Testis (tissue), 2 donors: ENCODE measurements at regions not wholly inside any gene's neighbourhood (a gene's known extent, or its start where the extent isn't known, plus 50 kb on each side); places are given as distances from the start of the nearest gene placed in this dataset.

ENCODE experiments used
- DNase-seq: peaks from one replicate; pipeline ENCODE4 v3.0.0-alpha.2; 2019
- H3K27ac ChIP-seq, 2 donors: fragments of 200-600 bp; sonication (generic); one replicate each; pipeline ENCODE4 v1.5.1; 2019
- H3K27me3 ChIP-seq: fragments of 200-600 bp; sonication (generic); one replicate; pipeline ENCODE4 v1.5.1; 2019
- H3K36me3 ChIP-seq: fragments of 200-600 bp; sonication (generic); one replicate; pipeline ENCODE4 v1.5.1; 2017; ENCODE audit warnings: low read depth; ENCODE audit errors: missing control alignments
- H3K4me1 ChIP-seq: fragments of 200-600 bp; sonication (generic); one replicate; pipeline ENCODE4 v1.5.1; 2019
- H3K4me3 ChIP-seq, 2 donors: fragments of 200-600 bp; sonication (generic); one replicate each; pipeline ENCODE4 v1.5.1; 2017 to 2019
- H3K9me3 ChIP-seq: fragments of 200-600 bp; sonication (generic); one replicate; pipeline ENCODE4 v1.5.1; 2017
- CTCF ChIP-seq, 3 experiments: fragments of 450-650 bp in 2 of 3; fragments of 200-600 bp in 1 of 3; sonication (generic) in 1 of 3; IDR thresholded peaks; one replicate each; pipeline ENCODE4 v1.5.1; 2016 to 2019; ENCODE audit warnings: antibody characterized with exemption in 3 of 3, mild to moderate bottlenecking in 2 of 3, moderate library complexity in 1 of 3
- POLR2A ChIP-seq: fragments of 450-650 bp; IDR thresholded peaks from one replicate; pipeline ENCODE4 v1.6.1; 2017; ENCODE audit warnings: antibody characterized with exemption, mild to moderate bottlenecking, moderate library complexity
- WGBS, 2 donors: methylation state at CpG; one replicate each; pipeline ENCODE4 v1.1.5; 2018; 5-methylcytosine and 5-hydroxymethylcytosine counted together
- intact Hi-C: fragments of 100-400 bp; cut with DNase I; formaldehyde crosslinking; loops from one replicate; pipeline ENCODE4 v1.15.1; 2023; ENCODE audit warnings: low total_unique reads

DNA sequence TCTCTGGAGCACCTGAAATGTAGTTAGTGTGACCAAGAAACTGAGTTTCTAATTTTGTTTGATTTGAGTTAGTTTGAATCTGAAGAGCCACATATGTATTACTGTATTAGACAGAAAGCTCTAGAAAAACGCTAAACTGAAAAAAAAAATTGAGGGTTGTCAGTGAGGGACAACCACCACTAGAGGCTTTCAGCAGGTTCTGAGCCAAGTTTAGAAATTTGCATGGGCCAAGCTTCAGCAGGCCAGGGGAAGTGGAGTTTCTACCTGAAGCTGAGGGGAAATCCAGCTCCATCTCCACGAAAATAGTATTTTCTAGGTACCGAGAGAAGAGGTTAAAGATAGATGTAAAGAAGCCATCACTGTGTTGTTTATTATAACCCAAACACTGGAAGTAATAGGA lies 77.9 kb upstream of the PLXNA4 start:
- Histone ChIP-seq H3K4me1 (peaks cover 8% of the 10 kb centered on the region), H3K27ac (no peak overlapping the region), H3K9me3 (no peaks in the 10 kb centered on the region), H3K36me3 (no peaks in the 10 kb centered on the region), H3K27me3 (no peaks in the 10 kb centered on the region), H3K4me3 (no peak overlapping the region)
- intact Hi-C loops: no loop called here
- 68 to 70% methylated on average over 3 of the region's 3 CpGs for WGBS, 2 donors
- no peak for DNase-seq
- TF ChIP-seq CTCF (IDR thresholded peaks at IDR 0.05): peak in 2 of 3 experiments; percentile 20 to 28
- TF ChIP-seq POLR2A: no peak

DNA sequence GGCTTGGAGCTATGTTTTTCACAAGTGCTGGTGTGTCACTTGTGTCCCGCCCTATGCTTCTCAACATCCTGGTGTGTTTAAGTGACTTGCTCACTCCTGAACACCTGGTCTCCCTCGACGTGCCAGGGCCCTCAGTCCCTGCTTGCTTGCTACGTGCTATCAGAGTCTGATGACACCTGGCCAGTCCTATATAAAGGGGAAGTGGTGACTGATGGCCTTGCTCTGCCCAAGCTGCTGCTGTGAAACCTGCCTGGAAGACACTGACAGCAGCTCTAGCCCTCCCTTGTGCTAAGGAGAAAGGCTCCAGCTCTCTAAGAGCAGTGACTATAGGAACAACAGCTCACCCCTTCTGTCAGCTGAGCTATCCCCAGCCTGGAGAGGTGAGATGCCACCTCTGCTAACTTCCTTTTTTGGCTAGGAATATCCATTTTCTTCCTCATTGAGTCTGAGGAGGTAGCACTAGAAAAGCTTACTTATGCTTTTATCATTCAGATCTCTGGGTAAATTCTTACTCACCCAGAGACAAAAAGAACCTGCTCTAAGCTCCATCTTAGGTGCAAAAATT lies 77.2 kb upstream of the PLXNA4 start:
- TF ChIP-seq CTCF (IDR thresholded peaks at IDR 0.05) (no peak), POLR2A (no peak)
- H3K4me3 ChIP-seq: no peak overlapping the region
- intact Hi-C loops: no loop called here
- H3K27me3 ChIP-seq: no peaks in the 10 kb centered on the region
- WGBS, 2 donors: 81 to 86% methylated on average over 4 of the region's 4 CpGs
- no peak for DNase-seq
- no peaks in the 10 kb centered on the region for H3K9me3 ChIP-seq
- H3K27ac ChIP-seq: no peak overlapping the region
- peaks cover 8% of the 10 kb centered on the region for H3K4me1 ChIP-seq
- H3K36me3 ChIP-seq: no peaks in the 10 kb centered on the region

GRCh38 chr7:132652507-132652906 lies 76.2 kb upstream of the PLXNA4 start:
- Histone ChIP-seq H3K9me3 (no peaks in the 10 kb centered on the region), H3K27me3 (no peaks in the 10 kb centered on the region), H3K4me3 (no peak overlapping the region), H3K36me3 (no peaks in the 10 kb centered on the region), H3K4me1 (peaks cover 8% of the 10 kb centered on the region), H3K27ac (no peak overlapping the region)
- TF ChIP-seq CTCF (IDR thresholded peaks at IDR 0.05) (no peak), POLR2A (no peak)
- intact Hi-C loops: no loop called here
- whole genome bisulfite sequencing, 2 donors: 78 to 93% methylated on average over 1 of the region's 1 CpG
- no peak for DNase-seq

DNA sequence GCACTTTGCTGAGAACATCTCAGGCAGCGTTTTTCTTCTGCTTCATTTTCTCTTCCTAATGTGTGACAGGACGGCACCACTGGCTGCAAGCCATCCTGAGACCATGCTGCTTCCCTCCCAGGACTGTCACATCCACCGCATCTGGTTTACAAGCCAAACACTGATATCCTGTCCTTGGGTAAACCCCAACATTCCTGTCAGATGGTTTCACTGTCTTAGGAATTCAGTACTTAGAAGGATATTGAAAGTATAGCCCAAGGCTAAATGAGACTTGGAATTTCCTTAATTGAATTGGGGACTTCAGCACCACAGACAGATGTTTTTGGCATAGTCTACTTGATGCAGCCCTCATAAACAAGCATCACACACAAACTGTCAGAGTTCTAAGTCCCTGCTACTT lies 74.2 kb upstream of the PLXNA4 start:
- Histone ChIP-seq H3K36me3 (no peaks in the 10 kb centered on the region), H3K4me3 (no peak overlapping the region), H3K27me3 (no peaks in the 10 kb centered on the region), H3K9me3 (no peaks in the 10 kb centered on the region), H3K4me1 (peaks cover 7% of the 10 kb centered on the region), H3K27ac (no peak overlapping the region)
- intact Hi-C loops: no loop called here
- 23% methylated on average over 3 of the region's 3 CpGs for WGBS, 2 donors
- DNase-seq: no peak
- no peak for TF ChIP-seq CTCF (IDR thresholded peaks at IDR 0.05)
- no peak for TF ChIP-seq POLR2A

DNA sequence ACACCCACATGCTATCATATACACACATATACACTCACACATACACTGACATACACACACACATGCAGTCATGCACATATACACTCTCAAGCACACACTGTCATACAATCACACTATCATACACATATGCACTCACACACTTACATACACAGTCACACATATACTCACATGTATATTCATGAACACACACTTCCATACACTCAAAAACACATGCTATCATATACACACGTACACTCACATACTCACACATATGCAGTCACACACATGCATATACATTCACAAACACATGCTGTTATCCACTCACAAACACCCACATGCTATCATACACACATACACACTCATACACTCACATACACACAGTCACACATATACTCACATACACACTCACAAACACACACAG lies 71.0 kb upstream of the PLXNA4 start:
- intact Hi-C loops: no loop called here
- no peak overlapping the region for H3K4me3 ChIP-seq
- H3K27me3 ChIP-seq: no peaks in the 10 kb centered on the region
- H3K4me1 ChIP-seq: no peaks in the 10 kb centered on the region
- TF ChIP-seq CTCF (IDR thresholded peaks at IDR 0.05) (no peak), POLR2A (no peak)
- H3K36me3 ChIP-seq: no peaks in the 10 kb centered on the region
- no peak overlapping the region for H3K27ac ChIP-seq
- 78 to 95% methylated on average over 1 of the region's 1 CpG for WGBS, 2 donors
- no peaks in the 10 kb centered on the region for H3K9me3 ChIP-seq
- DNase-seq: no peak
